ENCODE measurements at regions not wholly inside any gene's neighbourhood (a gene's known extent, or its start where the extent isn't known, plus 50 kb on each side); places are given as distances from the start of the nearest gene placed in this dataset.

- no peak overlapping the region for H3K27ac ChIP-seq (ENCODE audit: low read depth, low read length)
- no peak overlapping the region for H3K4me2 ChIP-seq (ENCODE audit: low read length)
Observed at GRCh38 chr10:3452683-3453361, 280.2 kb upstream of the PITRM1 start.

GRCh38 chr10:3452173-3452626, 279.6 kb upstream of the PITRM1 start:
- H3K9me2 ChIP-seq (replicated peaks; ENCODE audit: control insufficient read depth, low read length): no peaks in the 10 kb centered on the region
- H3K79me2 ChIP-seq (ENCODE audit: control insufficient read depth, low read length): no peaks in the 10 kb centered on the region
- no peaks in the 10 kb centered on the region for H4K20me1 ChIP-seq (ENCODE audit: control insufficient read depth, insufficient read depth, low read depth, low read length)
- no peak overlapping the region for H3K4me3 ChIP-seq (ENCODE audit: low read length)
- H3K27me3 ChIP-seq (ENCODE audit: control insufficient read depth, low read length): no peaks in the 10 kb centered on the region
- no peak for TF ChIP-seq CTCF (IDR thresholded peaks at IDR 0.05; ENCODE audit: low read depth, low read length, poor library complexity, severe bottlenecking)
- no peak for TF ChIP-seq EZH2phosphoT487 (IDR thresholded peaks at IDR 0.05; ENCODE audit: borderline replicate concordance, low read length)
- no peaks in the 10 kb centered on the region for H3K4me1 ChIP-seq (ENCODE audit: control insufficient read depth, low read length)
- no peaks in the 10 kb centered on the region for H3K36me3 ChIP-seq (ENCODE audit: control insufficient read depth, low read length)
- H3K9me3 ChIP-seq (ENCODE audit: control insufficient read depth, insufficient read depth, low read length): no peaks in the 10 kb centered on the region
- no peak overlapping the region for H3K4me2 ChIP-seq (ENCODE audit: low read length)
- no peak overlapping the region for H3K27ac ChIP-seq (ENCODE audit: low read depth, low read length)
- no peaks in the 10 kb centered on the region for H3F3A ChIP-seq (ENCODE audit: control insufficient read depth, insufficient read depth)

More at GRCh38 chr10:3452683-3453361, 280.2 kb upstream of the PITRM1 start:
- Histone ChIP-seq H3F3A (ENCODE audit: control insufficient read depth, insufficient read depth) (no peaks in the 10 kb centered on the region), H3K9me2 (replicated peaks; ENCODE audit: control insufficient read depth, low read length) (no peaks in the 10 kb centered on the region), H3K4me3 (ENCODE audit: low read length) (no peak overlapping the region), H3K79me2 (ENCODE audit: control insufficient read depth, low read length) (no peaks in the 10 kb centered on the region), H3K27me3 (ENCODE audit: control insufficient read depth, low read length) (no peaks in the 10 kb centered on the region), H3K9me3 (ENCODE audit: control insufficient read depth, insufficient read depth, low read length) (peaks cover 1% of the 10 kb centered on the region; the same call in 1 of the 2 replicates), H3K4me1 (ENCODE audit: control insufficient read depth, low read length) (no peaks in the 10 kb centered on the region), H3K36me3 (ENCODE audit: control insufficient read depth, low read length) (no peaks in the 10 kb centered on the region), H4K20me1 (ENCODE audit: control insufficient read depth, insufficient read depth, low read depth, low read length) (no peaks in the 10 kb centered on the region)
- TF ChIP-seq CTCF (IDR thresholded peaks at IDR 0.05; ENCODE audit: low read depth, low read length, poor library complexity, severe bottlenecking) (no peak), EZH2phosphoT487 (IDR thresholded peaks at IDR 0.05; ENCODE audit: borderline replicate concordance, low read length) (no peak)

GRCh38 chr10:3451516-3452172, 279.1 kb upstream of the PITRM1 start:
- no peak overlapping the region for H3K4me2 ChIP-seq (ENCODE audit: low read length)

More at GRCh38 chr10:3451516-3452172, 279.1 kb upstream of the PITRM1 start:
- no peaks in the 10 kb centered on the region for H3K79me2 ChIP-seq (ENCODE audit: control insufficient read depth, low read length)
- no peaks in the 10 kb centered on the region for H4K20me1 ChIP-seq (ENCODE audit: control insufficient read depth, insufficient read depth, low read depth, low read length)
- H3K4me3 ChIP-seq (ENCODE audit: low read length): no peak overlapping the region
- H3K4me1 ChIP-seq (ENCODE audit: control insufficient read depth, low read length): no peaks in the 10 kb centered on the region
- H3K27ac ChIP-seq (ENCODE audit: low read depth, low read length): no peak overlapping the region
- H3K27me3 ChIP-seq (ENCODE audit: control insufficient read depth, low read length): no peaks in the 10 kb centered on the region
- H3F3A ChIP-seq (ENCODE audit: control insufficient read depth, insufficient read depth): no peaks in the 10 kb centered on the region
- no peaks in the 10 kb centered on the region for H3K36me3 ChIP-seq (ENCODE audit: control insufficient read depth, low read length)
- TF ChIP-seq CTCF (IDR thresholded peaks at IDR 0.05; ENCODE audit: low read depth, low read length, poor library complexity, severe bottlenecking) (no peak), EZH2phosphoT487 (IDR thresholded peaks at IDR 0.05; ENCODE audit: borderline replicate concordance, low read length) (no peak)
- H3K9me2 ChIP-seq (replicated peaks; ENCODE audit: control insufficient read depth, low read length): no peaks in the 10 kb centered on the region
- H3K9me3 ChIP-seq (ENCODE audit: control insufficient read depth, insufficient read depth, low read length): no peaks in the 10 kb centered on the region
